NCI-H2081 (cell line): ENCODE measurements at regions not wholly inside any gene's neighbourhood (a gene's known extent, or its start where the extent isn't known, plus 50 kb on each side); places are given as distances from the start of the nearest gene placed in this dataset.
"Not testable (repeated sequence)": the region's sequence is repeated elsewhere in the genome, so short reads cannot be mapped to it uniquely, and the experiment has no call there.

Source experiments
- DNase-seq, 2 experiments: peaks; one replicate each; lab custom pipeline; 2025; lab: John Stamatoyannopoulos, UW

DNA sequence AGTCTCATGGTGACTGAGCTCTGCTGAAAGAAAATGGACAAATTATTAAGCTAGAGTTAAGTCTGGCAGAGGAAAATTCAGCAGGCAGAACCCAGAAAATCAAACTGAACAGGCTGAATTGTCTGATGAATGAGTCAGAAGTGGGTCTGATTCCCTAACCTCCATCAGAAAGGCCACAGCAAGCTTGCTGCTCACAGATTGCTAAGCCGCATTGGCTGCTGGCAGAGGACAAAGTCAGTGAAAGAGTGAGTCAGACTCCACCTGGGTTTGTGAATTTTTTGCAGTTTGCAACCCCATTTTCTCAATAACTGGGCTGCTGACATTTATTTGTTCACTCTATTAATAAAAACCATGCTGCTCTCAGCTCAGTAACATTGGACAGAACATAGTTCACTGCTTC lies 191.3 kb downstream of the EPM2A start:
- no peak for DNase-seq

DNA sequence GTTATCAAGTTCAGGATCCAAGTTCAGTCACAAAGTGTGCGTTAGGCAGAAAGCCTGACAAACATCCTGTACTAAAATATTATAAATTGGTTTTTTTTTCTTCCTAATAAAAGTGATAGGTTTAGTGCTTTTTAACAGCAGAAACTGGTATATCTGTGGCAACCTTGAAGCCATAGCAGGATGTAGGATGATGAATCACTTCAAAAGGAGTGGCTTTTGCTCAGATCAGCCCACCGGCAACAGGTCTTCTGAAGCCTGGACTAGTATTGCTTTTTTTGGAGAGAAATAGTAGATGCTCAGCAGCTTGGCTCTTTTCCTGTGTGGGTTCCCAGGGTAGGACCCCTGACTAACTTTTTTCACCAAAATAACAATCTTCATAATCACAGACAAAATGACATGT lies 190.8 kb downstream of the EPM2A start:
- DNase-seq: no peak

DNA sequence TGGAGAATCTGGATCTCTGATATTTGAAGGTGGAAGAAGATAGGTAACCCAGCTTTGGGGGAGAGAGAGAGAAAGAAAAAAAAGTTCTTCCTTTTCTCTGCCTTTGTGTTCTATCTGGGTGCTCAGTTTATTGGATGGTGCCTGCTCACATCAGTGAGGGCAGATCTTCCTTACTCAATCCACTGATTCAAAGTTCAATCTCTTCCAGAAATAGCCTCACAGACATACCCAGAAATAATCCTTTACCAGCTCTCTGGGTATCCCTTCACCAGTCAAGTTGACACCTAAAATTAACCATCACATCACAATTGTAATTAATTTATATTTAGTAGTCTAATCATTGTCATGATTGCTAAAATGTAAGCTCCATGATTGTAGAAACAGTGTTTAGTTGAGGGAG lies 189.1 kb downstream of the EPM2A start:
- no peak for DNase-seq

DNA sequence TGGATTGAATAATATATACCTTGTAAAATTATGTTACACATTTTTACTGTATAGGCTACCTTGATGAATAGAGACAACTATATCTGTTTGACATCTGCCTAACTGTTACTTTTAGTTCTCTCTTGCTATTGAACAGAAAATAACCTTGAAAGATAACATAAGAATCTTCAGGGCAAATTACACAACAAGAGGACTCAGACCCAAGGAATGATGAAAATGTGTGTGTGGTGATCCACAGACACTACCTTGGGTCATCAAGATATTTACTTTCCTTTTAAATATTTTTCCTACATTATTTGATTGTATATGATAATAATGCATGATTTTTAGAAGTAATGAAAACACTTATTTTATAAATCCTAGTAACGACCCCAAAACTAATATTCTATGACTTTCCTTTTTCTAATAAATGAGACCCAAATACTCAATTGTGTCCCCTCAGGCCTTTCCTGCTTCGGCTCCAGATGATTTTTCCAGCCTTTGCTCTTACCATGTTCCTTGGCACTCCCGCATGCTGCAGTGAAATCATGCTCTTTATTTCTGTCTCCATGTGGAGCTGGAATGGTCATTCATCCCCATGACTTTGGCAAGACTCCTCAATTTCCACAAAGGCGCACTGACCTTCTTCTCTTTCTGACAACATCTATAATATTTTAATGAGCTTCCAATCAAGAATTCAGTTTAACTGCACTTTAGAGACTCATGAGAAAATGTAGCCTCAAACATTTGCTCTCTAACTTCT lies 187.6 kb downstream of the EPM2A start:
- DNase-seq: no peak

DNA sequence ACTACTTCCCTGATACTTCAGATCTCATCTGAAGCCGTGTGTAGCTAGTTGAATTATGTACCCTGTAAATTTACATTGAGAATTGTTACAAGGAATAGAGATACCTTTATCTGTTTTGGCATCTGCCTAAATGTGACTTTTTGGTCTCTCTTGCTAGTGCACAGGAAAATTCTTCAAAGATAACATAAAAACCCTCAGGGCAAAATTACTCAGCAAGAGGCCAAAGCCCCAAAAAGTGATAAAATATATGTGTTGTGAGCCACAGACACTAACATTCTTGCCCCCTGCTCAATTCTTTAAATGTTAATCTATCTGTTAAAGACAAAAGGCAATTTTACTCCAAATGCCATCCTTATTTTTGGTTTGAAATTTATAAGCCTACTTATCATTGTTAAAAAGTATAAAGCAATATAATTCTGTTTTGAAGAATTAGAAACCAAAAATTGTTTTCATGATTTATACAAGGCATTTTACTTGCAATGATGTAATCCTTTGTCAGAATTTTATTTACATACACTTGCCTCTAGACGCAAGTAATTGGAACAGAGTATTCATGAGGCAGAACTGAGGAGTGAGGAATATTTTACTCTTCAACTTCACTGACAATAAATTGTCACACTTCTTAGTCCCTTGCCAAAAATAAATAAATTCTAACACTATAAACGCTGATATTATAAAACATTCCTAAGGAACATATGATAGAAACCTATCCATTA lies 186.2 kb downstream of the EPM2A start:
- DNase-seq: no peak

DNA sequence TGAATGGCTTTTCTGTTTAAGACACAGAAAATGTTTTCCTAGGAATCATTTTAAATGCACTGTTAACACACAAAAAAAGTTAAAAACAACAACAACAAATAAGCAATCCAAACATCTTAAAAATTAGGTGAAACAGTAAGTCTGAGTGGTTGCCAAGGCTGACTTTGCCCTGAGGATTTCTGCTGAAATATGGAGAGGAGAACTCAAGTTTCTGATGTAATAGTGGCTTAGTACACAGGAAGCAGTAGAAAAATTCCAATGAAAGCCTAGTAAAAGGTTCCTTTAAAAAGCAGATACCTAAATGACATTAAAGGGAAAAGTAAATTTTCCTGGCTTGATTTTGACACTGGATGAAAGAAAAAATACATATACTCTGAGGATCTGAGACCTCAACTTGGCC lies 184.2 kb downstream of the EPM2A start:
- DNase-seq: no peak

DNA sequence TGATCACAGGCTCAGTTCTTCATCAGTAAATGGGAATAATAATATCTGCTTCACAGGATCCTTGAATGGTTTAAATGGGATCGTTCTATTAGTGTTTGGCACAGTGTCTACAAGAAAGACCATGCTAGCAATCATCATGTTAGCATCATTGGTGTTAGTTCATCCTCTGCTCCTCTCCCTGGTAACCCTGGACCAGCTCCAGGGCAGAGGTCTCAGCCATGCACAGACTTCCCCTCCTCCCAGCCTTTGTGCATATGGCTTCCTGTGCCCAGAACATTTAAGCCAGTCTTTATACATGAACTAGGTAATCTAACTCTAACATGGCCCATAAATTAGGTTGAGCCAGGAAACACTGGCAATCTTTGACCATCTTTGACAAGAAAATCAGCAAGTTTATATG lies 180.2 kb downstream of the EPM2A start:
- no peak for DNase-seq

DNA sequence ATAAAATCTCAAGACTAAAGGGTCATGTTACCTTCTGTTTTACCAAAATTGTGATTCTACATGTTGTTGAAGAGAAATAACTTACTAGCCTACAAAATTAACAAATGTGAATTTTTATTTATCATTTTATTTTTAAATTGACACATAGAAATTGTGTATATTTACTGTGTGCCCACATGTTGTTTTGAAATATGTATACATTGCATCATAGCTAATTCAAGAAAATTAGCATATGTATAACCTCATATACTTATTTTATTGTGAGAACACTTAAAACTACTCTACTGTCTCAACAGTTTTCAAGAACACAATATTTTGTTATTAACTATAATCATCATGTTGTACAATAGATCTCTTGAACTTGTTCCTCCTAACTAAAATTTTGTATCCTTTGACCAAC lies 177.8 kb downstream of the EPM2A start:
- DNase-seq: no peak

DNA sequence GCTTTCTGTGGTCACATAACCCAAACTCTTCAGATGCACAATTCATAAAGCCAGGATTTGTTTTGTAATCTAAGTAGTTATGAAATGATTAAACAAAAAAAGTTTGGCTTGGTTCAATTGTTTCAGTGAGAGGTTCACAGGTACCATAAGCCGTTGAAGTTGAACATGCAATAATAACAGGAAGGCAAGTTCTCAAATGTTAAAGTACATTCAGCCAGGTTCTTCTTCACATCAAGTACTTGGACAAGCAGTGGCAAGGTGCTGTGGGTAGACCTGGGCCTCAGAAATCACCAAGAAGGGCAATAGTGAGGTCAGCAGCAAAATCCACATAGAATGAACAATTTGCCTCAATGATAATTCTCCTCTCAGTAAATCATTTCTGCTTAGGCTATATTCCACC lies 175.5 kb downstream of the EPM2A start:
- no peak for DNase-seq

DNA sequence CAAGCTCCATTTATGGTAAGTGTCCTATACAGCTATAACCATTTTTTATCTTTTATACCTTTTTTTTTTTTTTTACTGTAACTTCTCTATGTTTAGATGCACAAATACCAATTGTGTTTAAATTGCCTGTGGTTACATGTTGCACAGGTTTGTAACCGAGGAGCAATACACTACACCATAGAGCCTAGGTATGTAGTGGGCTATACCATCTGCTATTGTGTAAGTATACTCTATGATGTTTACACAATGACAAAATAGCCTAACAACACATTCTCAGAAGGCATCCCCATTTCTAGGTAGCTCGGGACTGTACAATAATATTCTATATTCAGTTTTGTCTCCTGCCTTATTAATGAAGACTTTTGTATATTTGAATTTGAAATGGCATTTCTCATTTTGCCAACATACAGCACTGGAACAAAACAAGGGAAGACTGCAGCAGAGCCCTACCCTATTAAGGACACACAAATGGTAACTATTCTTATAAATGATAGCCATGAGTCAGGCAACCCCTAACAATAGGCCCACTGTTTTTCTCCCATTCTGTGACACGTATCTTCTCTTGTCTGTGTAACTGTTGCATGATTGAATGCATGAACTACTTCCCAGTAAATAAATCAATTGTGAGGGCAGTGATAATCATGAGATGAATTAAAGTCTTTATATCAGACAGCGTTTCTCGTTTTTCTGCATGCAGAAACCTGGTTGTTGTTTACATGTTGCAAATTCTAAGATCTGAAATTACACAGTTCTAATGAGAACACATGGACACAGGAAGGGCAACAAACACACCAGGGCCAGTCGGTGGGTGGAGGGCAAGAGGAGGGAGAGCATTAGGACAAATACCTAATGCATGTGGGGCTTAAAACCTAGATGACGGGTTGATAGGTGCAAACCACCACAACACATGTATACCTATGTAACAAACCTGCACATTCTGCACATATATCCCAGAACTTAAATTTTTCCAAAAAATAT lies 173.9 kb downstream of the EPM2A start:
- DNase-seq: no peak

DNA sequence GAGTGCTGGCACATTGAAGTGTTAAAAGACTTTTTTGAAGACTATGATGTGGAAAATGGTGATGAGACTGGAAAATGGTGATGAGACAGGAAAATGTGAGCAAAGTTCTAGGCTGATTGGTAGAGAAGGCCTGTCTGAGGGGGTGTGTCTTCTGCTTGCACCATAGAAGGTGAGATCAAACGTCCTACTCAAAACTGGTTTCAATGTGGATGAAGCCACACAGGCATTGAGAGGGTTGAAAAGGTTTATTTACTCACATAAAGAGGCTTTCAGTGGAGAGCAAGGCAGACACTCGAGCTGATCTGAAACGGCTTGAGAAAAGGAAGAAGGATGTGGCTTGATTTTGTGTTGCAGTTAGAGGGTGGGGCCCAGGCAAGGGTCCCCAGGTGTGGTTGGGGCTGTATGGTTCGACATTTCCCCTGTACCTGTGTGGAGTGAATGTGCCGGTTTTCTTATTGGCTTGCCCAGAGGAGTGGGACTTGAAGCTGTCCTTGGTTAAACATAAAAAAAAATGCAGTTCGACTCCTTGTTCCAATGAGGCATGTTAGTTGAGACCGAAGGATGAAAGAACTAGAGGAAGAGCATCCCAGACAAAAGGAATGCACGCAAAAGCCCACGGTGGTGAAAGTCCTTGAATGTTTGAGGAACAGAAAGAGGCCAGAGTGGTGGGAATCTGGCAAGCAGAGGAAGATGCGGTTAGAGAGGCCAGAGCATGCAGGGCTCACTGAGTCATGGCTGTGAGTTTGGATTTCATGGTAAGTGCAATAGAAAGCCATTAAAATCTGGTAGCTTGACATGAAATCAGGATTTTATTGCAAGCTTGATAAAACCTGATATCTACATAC lies 172.3 kb downstream of the EPM2A start:
- DNase-seq: no peak

DNA sequence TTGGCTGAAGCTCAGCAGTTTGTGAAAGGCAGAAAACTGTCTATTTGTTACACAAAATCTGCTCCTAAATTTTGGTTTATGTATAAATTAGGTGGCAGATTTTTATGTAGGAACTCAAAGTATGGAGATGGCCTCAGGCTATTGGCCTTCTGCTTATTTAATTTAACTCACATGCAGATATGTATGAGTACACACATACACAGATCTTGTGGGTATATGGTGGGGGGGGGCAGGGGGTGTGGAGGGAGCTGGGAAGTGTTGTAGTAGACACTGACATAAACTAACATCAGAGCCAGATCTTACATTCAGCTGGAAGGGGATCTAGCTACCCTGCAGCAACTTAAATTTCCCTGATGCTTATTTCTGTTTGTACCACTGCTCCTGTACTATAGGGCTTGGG lies 170.8 kb downstream of the EPM2A start:
- no peak for DNase-seq

DNA sequence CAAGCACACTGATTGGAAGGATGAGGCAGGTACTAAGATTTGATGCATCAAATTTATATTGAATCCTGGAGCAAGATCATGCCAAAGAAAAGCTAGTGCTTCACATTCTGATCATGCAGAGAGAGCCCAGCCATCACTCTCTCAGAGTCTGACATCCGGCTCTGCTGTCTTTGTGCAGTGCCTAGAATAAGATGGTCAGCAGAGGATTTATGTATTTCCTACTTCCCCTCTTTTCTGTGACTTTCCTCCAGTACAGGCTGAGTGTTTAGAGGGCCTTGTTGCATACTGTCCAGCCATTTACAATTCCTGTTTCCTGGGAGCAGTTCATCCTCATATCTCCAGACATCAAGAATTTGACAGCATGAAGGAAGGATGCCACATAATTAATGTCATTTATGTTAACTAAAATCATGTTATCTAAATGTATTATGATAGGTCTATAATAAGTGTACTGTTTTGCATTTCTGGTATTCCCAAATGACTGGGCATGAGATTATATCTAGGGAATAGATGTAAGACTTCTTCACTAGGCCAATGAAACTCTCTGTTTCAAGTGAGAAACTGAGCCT lies 167.6 kb downstream of the EPM2A start:
- no peak for DNase-seq

DNA sequence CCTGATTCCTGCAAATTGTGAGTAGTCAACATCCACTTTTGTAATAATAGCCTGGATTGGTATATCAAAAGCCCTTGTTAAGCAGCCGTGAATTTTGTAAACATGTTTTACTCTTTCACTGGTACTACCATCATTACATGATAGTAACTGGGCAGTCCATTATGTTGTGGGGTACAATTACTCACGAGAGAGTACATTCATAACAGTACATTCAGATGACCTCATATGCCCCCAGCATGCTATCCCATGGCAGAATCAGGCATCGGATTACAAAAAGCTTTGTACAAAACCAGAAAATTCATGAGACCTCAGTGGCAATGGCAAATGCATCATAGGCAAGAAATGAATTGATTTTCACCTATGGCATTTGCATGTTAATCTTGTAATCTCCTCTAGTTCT lies 166.2 kb downstream of the EPM2A start:
- DNase-seq: peak; percentile 1 to 18

DNA sequence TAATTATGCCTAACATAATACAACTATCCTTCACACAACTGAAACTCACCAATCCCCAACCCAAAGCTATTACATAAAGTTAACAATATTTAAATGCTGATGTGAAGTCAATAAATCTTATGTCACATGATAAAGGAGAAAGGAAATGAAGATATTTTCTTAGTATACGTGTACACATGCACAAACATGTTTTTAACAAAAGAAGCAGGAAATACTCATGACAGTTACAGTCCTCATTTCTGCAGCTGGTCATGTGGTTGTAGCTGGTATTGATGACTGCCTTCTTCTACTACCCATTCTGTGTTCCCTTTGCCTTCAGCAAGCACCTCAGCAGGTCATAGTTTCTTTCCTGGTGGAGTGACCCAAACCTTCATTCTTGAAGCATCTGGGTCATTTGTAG lies 165.0 kb downstream of the EPM2A start:
- DNase-seq: not testable (repeated sequence)

DNA sequence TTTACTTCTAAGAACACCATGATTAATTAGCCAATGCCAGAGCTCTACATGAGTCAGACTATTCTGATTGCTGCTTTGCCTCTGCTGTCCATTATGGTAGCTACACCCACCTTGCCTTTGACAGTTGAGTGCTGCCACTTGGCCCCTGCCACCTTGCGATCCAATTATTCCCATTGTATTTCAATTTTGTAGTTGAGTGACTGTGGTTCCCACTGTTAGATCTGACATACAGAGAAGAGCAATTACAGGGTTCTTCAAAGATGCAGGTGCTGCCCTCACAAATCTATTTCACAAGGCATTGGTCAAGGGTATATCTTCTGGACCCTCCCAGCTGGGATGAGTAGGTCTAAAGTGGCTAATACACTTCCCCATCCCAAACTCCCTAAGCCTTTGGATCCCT lies 161.1 kb downstream of the EPM2A start:
- DNase-seq: not testable (repeated sequence)
